ENCODE measurements at regions not wholly inside any gene's neighbourhood (a gene's known extent, or its start where the extent isn't known, plus 50 kb on each side); places are given as distances from the start of the nearest gene placed in this dataset.

- TF ChIP-seq CREB1 (CRISPR knock-in tag; IDR thresholded peaks at IDR 0.05; ENCODE audit: low read depth) (no peak), ZNF331 (CRISPR knock-in tag; IDR thresholded peaks at IDR 0.05; ENCODE audit: low read depth) (no peak), ZNF114 (CRISPR knock-in tag; IDR thresholded peaks at IDR 0.05) (no peak), NANOG (IDR thresholded peaks at IDR 0.05; ENCODE audit: borderline replicate concordance) (no peak), POLR2AphosphoS5 (IDR thresholded peaks at IDR 0.05; ENCODE audit: low read depth) (no peak), CTCF (conservative IDR thresholded peaks at IDR 0.05; ENCODE audit: low read depth in 2 of 2) (no peak), JUNB (IDR thresholded peaks at IDR 0.05; ENCODE audit: unreplicated experiment) (no peak), EZH2phosphoT487 (IDR thresholded peaks at IDR 0.05; ENCODE audit: unreplicated experiment) (no peak), STAT1 (IDR thresholded peaks at IDR 0.05; ENCODE audit: unreplicated experiment) (no peak), EZH2 (IDR thresholded peaks at IDR 0.05; ENCODE audit: low read depth, unreplicated experiment) (no peak)
- TF ChIP-seq, protein P1, sequence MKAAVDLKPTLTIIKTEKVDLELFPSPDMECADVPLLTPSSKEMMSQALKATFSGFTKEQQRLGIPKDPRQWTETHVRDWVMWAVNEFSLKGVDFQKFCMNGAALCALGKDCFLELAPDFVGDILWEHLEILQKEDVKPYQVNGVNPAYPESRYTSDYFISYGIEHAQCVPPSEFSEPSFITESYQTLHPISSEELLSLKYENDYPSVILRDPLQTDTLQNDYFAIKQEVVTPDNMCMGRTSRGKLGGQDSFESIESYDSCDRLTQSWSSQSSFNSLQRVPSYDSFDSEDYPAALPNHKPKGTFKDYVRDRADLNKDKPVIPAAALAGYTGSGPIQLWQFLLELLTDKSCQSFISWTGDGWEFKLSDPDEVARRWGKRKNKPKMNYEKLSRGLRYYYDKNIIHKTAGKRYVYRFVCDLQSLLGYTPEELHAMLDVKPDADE (IDR thresholded peaks at IDR 0.05): no peak
- TF ChIP-seq, protein P2, sequence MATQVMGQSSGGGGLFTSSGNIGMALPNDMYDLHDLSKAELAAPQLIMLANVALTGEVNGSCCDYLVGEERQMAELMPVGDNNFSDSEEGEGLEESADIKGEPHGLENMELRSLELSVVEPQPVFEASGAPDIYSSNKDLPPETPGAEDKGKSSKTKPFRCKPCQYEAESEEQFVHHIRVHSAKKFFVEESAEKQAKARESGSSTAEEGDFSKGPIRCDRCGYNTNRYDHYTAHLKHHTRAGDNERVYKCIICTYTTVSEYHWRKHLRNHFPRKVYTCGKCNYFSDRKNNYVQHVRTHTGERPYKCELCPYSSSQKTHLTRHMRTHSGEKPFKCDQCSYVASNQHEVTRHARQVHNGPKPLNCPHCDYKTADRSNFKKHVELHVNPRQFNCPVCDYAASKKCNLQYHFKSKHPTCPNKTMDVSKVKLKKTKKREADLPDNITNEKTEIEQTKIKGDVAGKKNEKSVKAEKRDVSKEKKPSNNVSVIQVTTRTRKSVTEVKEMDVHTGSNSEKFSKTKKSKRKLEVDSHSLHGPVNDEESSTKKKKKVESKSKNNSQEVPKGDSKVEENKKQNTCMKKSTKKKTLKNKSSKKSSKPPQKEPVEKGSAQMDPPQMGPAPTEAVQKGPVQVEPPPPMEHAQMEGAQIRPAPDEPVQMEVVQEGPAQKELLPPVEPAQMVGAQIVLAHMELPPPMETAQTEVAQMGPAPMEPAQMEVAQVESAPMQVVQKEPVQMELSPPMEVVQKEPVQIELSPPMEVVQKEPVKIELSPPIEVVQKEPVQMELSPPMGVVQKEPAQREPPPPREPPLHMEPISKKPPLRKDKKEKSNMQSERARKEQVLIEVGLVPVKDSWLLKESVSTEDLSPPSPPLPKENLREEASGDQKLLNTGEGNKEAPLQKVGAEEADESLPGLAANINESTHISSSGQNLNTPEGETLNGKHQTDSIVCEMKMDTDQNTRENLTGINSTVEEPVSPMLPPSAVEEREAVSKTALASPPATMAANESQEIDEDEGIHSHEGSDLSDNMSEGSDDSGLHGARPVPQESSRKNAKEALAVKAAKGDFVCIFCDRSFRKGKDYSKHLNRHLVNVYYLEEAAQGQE (IDR thresholded peaks at IDR 0.05; ENCODE audit: unreplicated experiment): no peak
- TF ChIP-seq, protein P3, sequence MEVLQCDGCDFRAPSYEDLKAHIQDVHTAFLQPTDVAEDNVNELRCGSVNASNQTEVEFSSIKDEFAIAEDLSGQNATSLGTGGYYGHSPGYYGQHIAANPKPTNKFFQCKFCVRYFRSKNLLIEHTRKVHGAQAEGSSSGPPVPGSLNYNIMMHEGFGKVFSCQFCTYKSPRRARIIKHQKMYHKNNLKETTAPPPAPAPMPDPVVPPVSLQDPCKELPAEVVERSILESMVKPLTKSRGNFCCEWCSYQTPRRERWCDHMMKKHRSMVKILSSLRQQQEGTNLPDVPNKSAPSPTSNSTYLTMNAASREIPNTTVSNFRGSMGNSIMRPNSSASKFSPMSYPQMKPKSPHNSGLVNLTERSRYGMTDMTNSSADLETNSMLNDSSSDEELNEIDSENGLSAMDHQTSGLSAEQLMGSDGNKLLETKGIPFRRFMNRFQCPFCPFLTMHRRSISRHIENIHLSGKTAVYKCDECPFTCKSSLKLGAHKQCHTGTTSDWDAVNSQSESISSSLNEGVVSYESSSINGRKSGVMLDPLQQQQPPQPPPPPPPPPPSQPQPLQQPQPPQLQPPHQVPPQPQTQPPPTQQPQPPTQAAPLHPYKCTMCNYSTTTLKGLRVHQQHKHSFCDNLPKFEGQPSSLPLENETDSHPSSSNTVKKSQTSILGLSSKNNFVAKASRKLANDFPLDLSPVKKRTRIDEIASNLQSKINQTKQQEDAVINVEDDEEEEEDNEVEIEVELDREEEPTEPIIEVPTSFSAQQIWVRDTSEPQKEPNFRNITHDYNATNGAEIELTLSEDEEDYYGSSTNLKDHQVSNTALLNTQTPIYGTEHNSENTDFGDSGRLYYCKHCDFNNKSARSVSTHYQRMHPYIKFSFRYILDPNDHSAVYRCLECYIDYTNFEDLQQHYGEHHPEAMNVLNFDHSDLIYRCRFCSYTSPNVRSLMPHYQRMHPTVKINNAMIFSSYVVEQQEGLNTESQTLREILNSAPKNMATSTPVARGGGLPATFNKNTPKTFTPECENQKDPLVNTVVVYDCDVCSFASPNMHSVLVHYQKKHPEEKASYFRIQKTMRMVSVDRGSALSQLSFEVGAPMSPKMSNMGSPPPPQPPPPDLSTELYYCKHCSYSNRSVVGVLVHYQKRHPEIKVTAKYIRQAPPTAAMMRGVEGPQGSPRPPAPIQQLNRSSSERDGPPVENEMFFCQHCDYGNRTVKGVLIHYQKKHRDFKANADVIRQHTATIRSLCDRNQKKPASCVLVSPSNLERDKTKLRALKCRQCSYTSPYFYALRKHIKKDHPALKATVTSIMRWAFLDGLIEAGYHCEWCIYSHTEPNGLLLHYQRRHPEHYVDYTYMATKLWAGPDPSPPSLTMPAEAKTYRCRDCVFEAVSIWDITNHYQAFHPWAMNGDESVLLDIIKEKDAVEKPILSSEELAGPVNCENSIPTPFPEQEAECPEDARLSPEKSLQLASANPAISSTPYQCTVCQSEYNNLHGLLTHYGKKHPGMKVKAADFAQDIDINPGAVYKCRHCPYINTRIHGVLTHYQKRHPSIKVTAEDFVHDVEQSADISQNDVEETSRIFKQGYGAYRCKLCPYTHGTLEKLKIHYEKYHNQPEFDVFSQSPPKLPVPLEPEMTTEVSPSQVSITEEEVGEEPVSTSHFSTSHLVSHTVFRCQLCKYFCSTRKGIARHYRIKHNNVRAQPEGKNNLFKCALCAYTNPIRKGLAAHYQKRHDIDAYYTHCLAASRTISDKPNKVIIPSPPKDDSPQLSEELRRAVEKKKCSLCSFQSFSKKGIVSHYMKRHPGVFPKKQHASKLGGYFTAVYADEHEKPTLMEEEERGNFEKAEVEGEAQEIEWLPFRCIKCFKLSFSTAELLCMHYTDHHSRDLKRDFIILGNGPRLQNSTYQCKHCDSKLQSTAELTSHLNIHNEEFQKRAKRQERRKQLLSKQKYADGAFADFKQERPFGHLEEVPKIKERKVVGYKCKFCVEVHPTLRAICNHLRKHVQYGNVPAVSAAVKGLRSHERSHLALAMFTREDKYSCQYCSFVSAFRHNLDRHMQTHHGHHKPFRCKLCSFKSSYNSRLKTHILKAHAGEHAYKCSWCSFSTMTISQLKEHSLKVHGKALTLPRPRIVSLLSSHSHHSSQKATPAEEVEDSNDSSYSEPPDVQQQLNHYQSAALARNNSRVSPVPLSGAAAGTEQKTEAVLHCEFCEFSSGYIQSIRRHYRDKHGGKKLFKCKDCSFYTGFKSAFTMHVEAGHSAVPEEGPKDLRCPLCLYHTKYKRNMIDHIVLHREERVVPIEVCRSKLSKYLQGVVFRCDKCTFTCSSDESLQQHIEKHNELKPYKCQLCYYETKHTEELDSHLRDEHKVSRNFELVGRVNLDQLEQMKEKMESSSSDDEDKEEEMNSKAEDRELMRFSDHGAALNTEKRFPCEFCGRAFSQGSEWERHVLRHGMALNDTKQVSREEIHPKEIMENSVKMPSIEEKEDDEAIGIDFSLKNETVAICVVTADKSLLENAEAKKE (CRISPR knock-in tag; IDR thresholded peaks at IDR 0.05): no peak
- no peak overlapping the region for H3K27ac ChIP-seq (ENCODE audit: low read depth)
- ATAC-seq: no peak
- H3K27me3 Mint-ChIP-seq (ENCODE audit: insufficient read depth, low read depth, poor library complexity): peaks cover 10% of the 10 kb centered on the region
- H2AFZ ChIP-seq: no peak overlapping the region; the same call in 1 of the 2 replicates
- DNase-seq (ENCODE audit: low spot score): no peak
- H3K4me2 ChIP-seq: no peak overlapping the region
- peaks cover 16% of the 10 kb centered on the region; the same call in 1 of the 2 replicates for H3K9me2 ChIP-seq (ENCODE audit: insufficient read depth)
- no peaks in the 10 kb centered on the region for H4K20me1 ChIP-seq (replicated peaks; ENCODE audit: insufficient read depth)
- H3K36me3 Mint-ChIP-seq (ENCODE audit: low read depth): peaks cover 5% of the 10 kb centered on the region; the same call in 2 of the 3 replicates
- peaks cover 11% of the 10 kb centered on the region for H3K9me3 Mint-ChIP-seq
- H3K4me3 ChIP-seq: no peak overlapping the region
- H3K27ac Mint-ChIP-seq: no peak overlapping the region
- no peaks in the 10 kb centered on the region for H3F3A ChIP-seq (replicated peaks; ENCODE audit: low read depth)
- no peaks in the 10 kb centered on the region for H3K36me3 ChIP-seq (ENCODE audit: insufficient read depth)
- H3K27me3 ChIP-seq (ENCODE audit: insufficient read depth): no peaks in the 10 kb centered on the region
- H3K79me2 ChIP-seq (replicated peaks; ENCODE audit: insufficient read depth): no peaks in the 10 kb centered on the region
- H3K4me1 Mint-ChIP-seq: no peaks in the 10 kb centered on the region
- H3K4me3 Mint-ChIP-seq: no peak overlapping the region
- H3K4me1 ChIP-seq (ENCODE audit: insufficient read depth): no peaks in the 10 kb centered on the region
Measured at GRCh38 chr15:66912441-66912840, 153.0 kb upstream of the SMAD3 start.

Data from GM23338 (cell line).